ENCODE measurements at regions not wholly inside any gene's neighbourhood (a gene's known extent, or its start where the extent isn't known, plus 50 kb on each side); places are given as distances from the start of the nearest gene placed in this dataset.

GRCh38 chr7:120114626-120115025, 158.3 kb upstream of the KCND2 start:
- H3K4me1 ChIP-seq: no peaks in the 10 kb centered on the region
- no peak overlapping the region for H3K4me3 ChIP-seq
- peaks cover 9% of the 10 kb centered on the region for H3K9me3 ChIP-seq
- H3K27ac ChIP-seq: no peak overlapping the region
- no peaks in the 10 kb centered on the region for H3K27me3 ChIP-seq
- 77% methylated on average over 5 of the region's 5 CpGs for WGBS
- H3K36me3 ChIP-seq: no peaks in the 10 kb centered on the region
- DNase-seq (ENCODE audit: low spot score in 2 of 2): no peak
- TF ChIP-seq EP300 (IDR thresholded peaks at IDR 0.05) (no peak), CTCF (IDR thresholded peaks at IDR 0.05) (no peak), POLR2AphosphoS5 (IDR thresholded peaks at IDR 0.05) (no peak), POLR2A (IDR thresholded peaks at IDR 0.05) (no peak)

- H3K27ac ChIP-seq: no peak overlapping the region
- H3K36me3 ChIP-seq: no peaks in the 10 kb centered on the region
- no peak for DNase-seq (ENCODE audit: low spot score in 2 of 2)
- no peaks in the 10 kb centered on the region for H3K27me3 ChIP-seq
- no peaks in the 10 kb centered on the region for H3K4me1 ChIP-seq
- 89% methylated on average over 1 of the region's 1 CpG for WGBS
- TF ChIP-seq CTCF (IDR thresholded peaks at IDR 0.05) (no peak), EP300 (IDR thresholded peaks at IDR 0.05) (no peak), POLR2AphosphoS5 (IDR thresholded peaks at IDR 0.05) (no peak), POLR2A (IDR thresholded peaks at IDR 0.05) (no peak)
- H3K9me3 ChIP-seq: no peaks in the 10 kb centered on the region
- no peak overlapping the region for H3K4me3 ChIP-seq
Measured at GRCh38 chr7:120123528-120123927, 149.4 kb upstream of the KCND2 start.

- no peaks in the 10 kb centered on the region for H3K4me1 ChIP-seq
- TF ChIP-seq CTCF (IDR thresholded peaks at IDR 0.05) (no peak), POLR2A (IDR thresholded peaks at IDR 0.05) (no peak), EP300 (IDR thresholded peaks at IDR 0.05) (no peak), POLR2AphosphoS5 (IDR thresholded peaks at IDR 0.05) (no peak)
- no peaks in the 10 kb centered on the region for H3K36me3 ChIP-seq
- H3K27ac ChIP-seq: no peak overlapping the region
- DNase-seq (ENCODE audit: low spot score in 2 of 2): no peak
- no peaks in the 10 kb centered on the region for H3K9me3 ChIP-seq
- H3K4me3 ChIP-seq: no peak overlapping the region
- 93% methylated on average over 2 of the region's 5 CpGs for WGBS
- no peaks in the 10 kb centered on the region for H3K27me3 ChIP-seq
Measured at GRCh38 chr7:120131096-120131839, 141.7 kb upstream of the KCND2 start.

GRCh38 chr7:120138497-120138896, 134.5 kb upstream of the KCND2 start:
- TF ChIP-seq EP300 (IDR thresholded peaks at IDR 0.05) (no peak), POLR2A (IDR thresholded peaks at IDR 0.05) (no peak), POLR2AphosphoS5 (IDR thresholded peaks at IDR 0.05) (no peak), CTCF (IDR thresholded peaks at IDR 0.05) (no peak)
- Histone ChIP-seq H3K27me3 (no peaks in the 10 kb centered on the region), H3K4me1 (no peaks in the 10 kb centered on the region), H3K36me3 (no peaks in the 10 kb centered on the region), H3K4me3 (no peak overlapping the region), H3K9me3 (peaks cover 4% of the 10 kb centered on the region), H3K27ac (no peak overlapping the region)
- WGBS: 80% methylated on average over 1 of the region's 1 CpG
- no peak for DNase-seq (ENCODE audit: low spot score in 2 of 2)

- Histone ChIP-seq H3K9me3 (no peaks in the 10 kb centered on the region), H3K36me3 (no peaks in the 10 kb centered on the region), H3K27ac (no peak overlapping the region), H3K4me1 (no peaks in the 10 kb centered on the region), H3K4me3 (no peak overlapping the region), H3K27me3 (no peaks in the 10 kb centered on the region)
- TF ChIP-seq CTCF (IDR thresholded peaks at IDR 0.05): no peak
- no peak for TF ChIP-seq POLR2AphosphoS5 (IDR thresholded peaks at IDR 0.05)
- TF ChIP-seq EP300 (IDR thresholded peaks at IDR 0.05): no peak
- no peak for TF ChIP-seq POLR2A (IDR thresholded peaks at IDR 0.05)
- WGBS: 5% methylated on average over 1 of the region's 1 CpG
- no peak for DNase-seq (ENCODE audit: low spot score in 2 of 2)
Measured at GRCh38 chr7:120156476-120156875, 116.5 kb upstream of the KCND2 start.
